CD14-positive monocyte (primary cell): ENCODE measurements at regions not wholly inside any gene's neighbourhood (a gene's known extent, or its start where the extent isn't known, plus 50 kb on each side); places are given as distances from the start of the nearest gene placed in this dataset.

Experiments used
- DNase-seq, 3 donors: peaks; one replicate each; pipeline ENCODE4 v3.0.0-alpha.2; 2011 to 2022
- H2AFZ ChIP-seq: 2 replicates; pipeline ENCODE4 v1.6.0; 2012; ENCODE audit warnings: mild to moderate bottlenecking, low read depth, low read length, inconsistent platforms; ENCODE audit not compliant: insufficient read depth, poor library complexity, severe bottlenecking
- H3K27ac ChIP-seq, 2 donors: 1 replicate in 1 of 2; 2 replicates in 1 of 2; pipeline ENCODE4 v1.5.1; 2012 to 2013; ENCODE audit warnings: low read length in 2 of 2, control low read depth in 1 of 2, inconsistent platforms in 1 of 2, low read depth in 1 of 2, mild to moderate bottlenecking in 1 of 2
- H3K27me3 ChIP-seq, 2 donors: one replicate each; pipeline versions ENCODE4 v1.6.0 to v1.6.1; 2011 to 2013; ENCODE audit warnings: low read length in 2 of 2; ENCODE audit not compliant: control insufficient read depth in 2 of 2, insufficient read depth in 2 of 2
- H3K36me3 ChIP-seq, 2 donors: replicated peaks in 1 of 2; 1 replicate in 1 of 2; 2 replicates in 1 of 2; pipeline versions ENCODE4 v1.5.1 to v1.6.1; 2012 to 2013; ENCODE audit warnings: low read length in 2 of 2, control low read depth in 1 of 2, inconsistent platforms in 1 of 2, mild to moderate bottlenecking in 1 of 2; ENCODE audit not compliant: insufficient read depth in 2 of 2, control insufficient read depth in 1 of 2
- H3K4me1 ChIP-seq, 2 donors: 1 replicate in 1 of 2; 2 replicates in 1 of 2; pipeline versions ENCODE4 v1.5.1 to v1.6.1; 2012 to 2013; ENCODE audit warnings: low read length in 2 of 2, control low read depth in 1 of 2, inconsistent platforms in 1 of 2, mild to moderate bottlenecking in 1 of 2, moderate library complexity in 1 of 2; ENCODE audit not compliant: insufficient read depth in 2 of 2, control insufficient read depth in 1 of 2
- H3K4me2 ChIP-seq: replicated peaks from 2 replicates; pipeline ENCODE3; 2012; ENCODE audit warnings: low read length, moderate library complexity, mild to moderate bottlenecking; ENCODE audit not compliant: poor library complexity, severe bottlenecking; ENCODE audit errors: extremely low read depth
- H3K4me3 ChIP-seq, 3 experiments: fragments of 200-600 bp in 1 of 3; sonication (generic) in 1 of 3; replicated peaks in 1 of 3; 1 replicate in 2 of 3; 2 replicates in 1 of 3; pipeline ENCODE4 v1.5.1; 2011 to 2013; ENCODE audit warnings: low read length in 3 of 3, mild to moderate bottlenecking in 3 of 3, control low read depth in 2 of 3, low read depth in 2 of 3, inconsistent platforms in 1 of 3, moderate library complexity in 1 of 3
- H3K79me2 ChIP-seq: 2 replicates; pipeline ENCODE4 v1.6.0; 2012; ENCODE audit warnings: mild to moderate bottlenecking, control low read depth, inconsistent platforms, low read length, moderate library complexity; ENCODE audit not compliant: insufficient read depth
- H3K9ac ChIP-seq: 2 replicates; pipeline ENCODE4 v1.6.0; 2017; ENCODE audit warnings: low read length, mild to moderate bottlenecking; ENCODE audit not compliant: insufficient read depth, poor library complexity, severe bottlenecking
- H3K9me3 ChIP-seq, 2 donors: replicated peaks in 1 of 2; 1 replicate in 1 of 2; 2 replicates in 1 of 2; pipeline versions ENCODE4 v1.5.1 to v1.6.1; 2012 to 2013; ENCODE audit warnings: low read length in 2 of 2, control low read depth in 1 of 2; ENCODE audit not compliant: control insufficient read depth in 1 of 2, insufficient read depth in 1 of 2
- H4K20me1 ChIP-seq: 2 replicates; pipeline ENCODE4 v1.6.0; 2012; ENCODE audit warnings: mild to moderate bottlenecking, low read length, control low read depth, moderate library complexity; ENCODE audit not compliant: insufficient read depth
- H3K27ac Mint-ChIP-seq, 7 donors: one replicate each; pipeline ENCODE4 v1.8.0; 2020; ENCODE audit warnings: mild to moderate bottlenecking in 7 of 7, mixed read lengths in 7 of 7, moderate library complexity in 6 of 7, inconsistent platforms in 2 of 7
- H3K27me3 Mint-ChIP-seq, 3 donors: one replicate each; pipeline ENCODE4 v1.8.0; 2021 to 2022; ENCODE audit warnings: low read depth in 3 of 3, mild to moderate bottlenecking in 3 of 3, mixed read lengths in 3 of 3, moderate library complexity in 3 of 3, inconsistent platforms in 1 of 3
- H3K36me3 Mint-ChIP-seq, 2 donors: one replicate each; pipeline ENCODE4 v1.8.0; 2020; ENCODE audit warnings: mixed read lengths in 2 of 2, inconsistent platforms in 1 of 2, mild to moderate bottlenecking in 1 of 2
- H3K4me1 Mint-ChIP-seq: one replicate; pipeline ENCODE4 v1.8.0; 2020; ENCODE audit warnings: mild to moderate bottlenecking, mixed read lengths
- H3K4me3 Mint-ChIP-seq, 2 donors: one replicate each; pipeline ENCODE4 v1.8.0; 2020; ENCODE audit warnings: mild to moderate bottlenecking in 2 of 2, mixed read lengths in 2 of 2, moderate library complexity in 1 of 2
- H3K9me3 Mint-ChIP-seq, 7 donors: one replicate each; pipeline ENCODE4 v1.8.0; 2020 to 2022; ENCODE audit warnings: mixed read lengths in 7 of 7, mild to moderate bottlenecking in 6 of 7, moderate library complexity in 6 of 7, inconsistent platforms in 2 of 7
- CTCF ChIP-seq: fragments of 200-600 bp; IDR thresholded peaks from one replicate; pipeline ENCODE4 v1.8.0; 2022; ENCODE audit warnings: antibody characterized with exemption, mild to moderate bottlenecking
- whole genome bisulfite sequencing: methylation state at CpG from one replicate; pipeline ENCODE4 v1.1.5; 2013; ENCODE audit warnings: missing lambda C conversion rate; ENCODE audit not compliant: insufficient coverage; 5-methylcytosine and 5-hydroxymethylcytosine counted together
- intact Hi-C, 2 donors: fragments of 100-400 bp; cut with micrococcal nuclease; formaldehyde crosslinking; loops; one replicate each; pipeline versions ENCODE4 v1.15.0 to v1.15.1; 2023

DNA sequence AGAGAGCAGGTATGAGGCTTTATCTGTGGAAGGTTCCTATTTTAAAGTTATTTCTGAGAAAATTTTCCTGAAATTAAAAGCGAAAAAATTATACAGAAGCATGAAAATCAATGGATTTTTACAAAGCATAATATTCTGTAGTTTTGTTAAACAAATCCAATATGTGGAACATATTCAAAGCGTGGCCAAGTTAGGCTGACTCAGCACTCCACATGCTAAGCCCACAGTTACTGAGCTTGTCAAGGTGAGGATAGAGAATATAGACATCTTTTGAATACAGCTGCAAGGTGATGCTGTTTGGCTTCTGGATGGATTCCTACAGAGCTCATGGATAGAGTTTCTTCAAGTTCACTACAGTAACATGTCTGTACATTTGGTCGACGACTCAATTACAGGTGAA lies 302.5 kb downstream of the C3orf38 start:
- H3K27ac Mint-ChIP-seq = no peak overlapping the region
- WGBS = no CpG with 5 or more reads among the region's 4 CpGs
- no peaks in the 10 kb centered on the region for H3K36me3 Mint-ChIP-seq

GRCh38 chr3:88460369-88460768 lies 310.6 kb downstream of the C3orf38 start:
- Histone ChIP-seq H3K4me3 (no peak overlapping the region), H3K79me2 (no peaks in the 10 kb centered on the region), H2AFZ (no peak overlapping the region), H4K20me1 (no peaks in the 10 kb centered on the region), H3K4me1 (no peaks in the 10 kb centered on the region), H3K36me3 (no peaks in the 10 kb centered on the region), H3K9me3 (peaks cover 3 to 9% of the 10 kb centered on the region in 2 donors), H3K4me2 (no peak overlapping the region), H3K27me3 (no peaks in the 10 kb centered on the region), H3K27ac (no peak overlapping the region), H3K9ac (no peak overlapping the region)
- intact Hi-C loops = no loop called here
- no peak overlapping the region for H3K4me3 Mint-ChIP-seq
- H3K36me3 Mint-ChIP-seq = no peaks in the 10 kb centered on the region
- TF ChIP-seq CTCF = no peak
- H3K27me3 Mint-ChIP-seq = no peaks in the 10 kb centered on the region
- H3K9me3 Mint-ChIP-seq = peaks cover 0 to 14% (median 8%) of the 10 kb centered on the region in 7 donors
- no peaks in the 10 kb centered on the region for H3K4me1 Mint-ChIP-seq
- WGBS = no CpG with 5 or more reads among the region's 3 CpGs
- DNase-seq = no peak
- no peak overlapping the region for H3K27ac Mint-ChIP-seq

More for the DNA sequence above, 302.5 kb downstream of the C3orf38 start:
- Mint-ChIP-seq H3K27me3 (no peaks in the 10 kb centered on the region), H3K4me1 (no peaks in the 10 kb centered on the region), H3K9me3 (peaks cover 0 to 4% (median 2%) of the 10 kb centered on the region in 7 donors), H3K4me3 (no peak overlapping the region)
- H4K20me1 ChIP-seq = no peaks in the 10 kb centered on the region
- H3K27ac ChIP-seq = no peak overlapping the region
- H3K27me3 ChIP-seq = no peaks in the 10 kb centered on the region
- peaks cover 0 to under 1% of the 10 kb centered on the region in 2 donors for H3K9me3 ChIP-seq
- no peak for TF ChIP-seq CTCF
- no peaks in the 10 kb centered on the region for H3K4me1 ChIP-seq
- intact Hi-C loops = no loop called here
- no peaks in the 10 kb centered on the region for H3K79me2 ChIP-seq
- H2AFZ ChIP-seq = no peak overlapping the region
- no peaks in the 10 kb centered on the region for H3K36me3 ChIP-seq
- H3K9ac ChIP-seq = no peak overlapping the region
- no peak overlapping the region for H3K4me2 ChIP-seq
- no peak for DNase-seq
- no peak overlapping the region for H3K4me3 ChIP-seq
